Thoracic aorta (tissue), 2 donors: ENCODE measurements at regions not wholly inside any gene's neighbourhood (a gene's known extent, or its start where the extent isn't known, plus 50 kb on each side); places are given as distances from the start of the nearest gene placed in this dataset.

Source experiments
- ATAC-seq: fragments of 150-250 bp; one replicate; pipeline ENCODE4 v1.8.0; 2017; ENCODE audit warnings: low read depth; ENCODE audit not compliant: insufficient number of reproducible peaks, low FRiP score
- DNase-seq: peaks from one replicate; pipeline ENCODE4 v3.0.0-alpha.2; 2020; ENCODE audit warnings: low spot score
- H3K27ac ChIP-seq, 2 donors: fragments of 200-600 bp; sonication (generic); 1 replicate in 1 of 2; 2 replicates in 1 of 2; pipeline ENCODE4 v1.5.1; 2016; ENCODE audit warnings: mild to moderate bottlenecking in 2 of 2, moderate library complexity in 2 of 2
- H3K27me3 ChIP-seq: fragments of 200-600 bp; sonication (generic); replicated peaks from 2 replicates; pipeline ENCODE4 v1.6.0; 2016; ENCODE audit warnings: mild to moderate bottlenecking; ENCODE audit not compliant: insufficient read depth
- H3K36me3 ChIP-seq: fragments of 200-600 bp; sonication (generic); one replicate; pipeline ENCODE4 v1.5.1; 2016
- H3K4me1 ChIP-seq, 2 donors: fragments of 200-600 bp; sonication (generic); 1 replicate in 1 of 2; 2 replicates in 1 of 2; pipeline versions ENCODE4 v1.5.1 to v1.6.0; 2016; ENCODE audit warnings: low read depth in 2 of 2, mild to moderate bottlenecking in 1 of 2; ENCODE audit not compliant: control insufficient read depth in 1 of 2
- H3K4me3 ChIP-seq: fragments of 200-600 bp; sonication (generic); 2 replicates; pipeline ENCODE4 v1.5.1; 2016; ENCODE audit warnings: mild to moderate bottlenecking
- H3K9me3 ChIP-seq: fragments of 200-600 bp; sonication (generic); 2 replicates; pipeline ENCODE4 v1.5.1; 2016
- TF ChIP-seq, protein P1 (sequence below): fragments of 200-600 bp; sonication (generic); IDR thresholded peaks from one replicate; pipeline ENCODE4 v1.5.1; 2019; ENCODE audit warnings: antibody characterized with exemption

DNA sequence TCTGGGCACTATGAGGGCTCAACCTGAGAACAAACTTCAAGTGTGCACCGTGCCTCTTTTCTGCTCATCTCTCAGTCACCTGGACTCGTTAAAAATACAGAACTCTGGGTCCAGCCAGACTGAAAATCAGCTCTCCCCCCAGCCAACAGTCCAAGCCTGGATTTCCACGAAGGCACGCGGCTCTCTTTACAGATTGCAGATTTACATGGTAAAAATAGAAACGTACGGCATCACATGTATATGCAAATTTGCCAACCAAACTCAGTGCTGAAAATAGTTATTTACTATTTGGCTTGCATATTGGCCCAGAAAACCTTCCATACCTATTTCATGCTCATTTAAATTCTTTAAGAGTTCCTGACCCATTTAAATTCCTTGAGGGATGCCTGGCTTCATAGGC, 315.8 kb downstream of the MAF start:
- no peak overlapping the region for H3K4me3 ChIP-seq
- H3K9me3 ChIP-seq, result no peaks in the 10 kb centered on the region
- TF ChIP-seq, protein P1, sequence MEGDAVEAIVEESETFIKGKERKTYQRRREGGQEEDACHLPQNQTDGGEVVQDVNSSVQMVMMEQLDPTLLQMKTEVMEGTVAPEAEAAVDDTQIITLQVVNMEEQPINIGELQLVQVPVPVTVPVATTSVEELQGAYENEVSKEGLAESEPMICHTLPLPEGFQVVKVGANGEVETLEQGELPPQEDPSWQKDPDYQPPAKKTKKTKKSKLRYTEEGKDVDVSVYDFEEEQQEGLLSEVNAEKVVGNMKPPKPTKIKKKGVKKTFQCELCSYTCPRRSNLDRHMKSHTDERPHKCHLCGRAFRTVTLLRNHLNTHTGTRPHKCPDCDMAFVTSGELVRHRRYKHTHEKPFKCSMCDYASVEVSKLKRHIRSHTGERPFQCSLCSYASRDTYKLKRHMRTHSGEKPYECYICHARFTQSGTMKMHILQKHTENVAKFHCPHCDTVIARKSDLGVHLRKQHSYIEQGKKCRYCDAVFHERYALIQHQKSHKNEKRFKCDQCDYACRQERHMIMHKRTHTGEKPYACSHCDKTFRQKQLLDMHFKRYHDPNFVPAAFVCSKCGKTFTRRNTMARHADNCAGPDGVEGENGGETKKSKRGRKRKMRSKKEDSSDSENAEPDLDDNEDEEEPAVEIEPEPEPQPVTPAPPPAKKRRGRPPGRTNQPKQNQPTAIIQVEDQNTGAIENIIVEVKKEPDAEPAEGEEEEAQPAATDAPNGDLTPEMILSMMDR, result no peak
- H3K27ac ChIP-seq, result no peak overlapping the region
- ATAC-seq, result no peak
- H3K27me3 ChIP-seq, result no peaks in the 10 kb centered on the region
- H3K36me3 ChIP-seq, result no peaks in the 10 kb centered on the region
- DNase-seq, result no peak
- peaks cover 0 to 9% of the 10 kb centered on the region in 2 donors for H3K4me1 ChIP-seq

- H3K4me3 ChIP-seq, result no peak overlapping the region
- ATAC-seq (no peak), DNase-seq (no peak)
- no peaks in the 10 kb centered on the region for H3K27me3 ChIP-seq
- no peaks in the 10 kb centered on the region for H3K9me3 ChIP-seq
- TF ChIP-seq, protein P1, result no peak
- no peak overlapping the region for H3K27ac ChIP-seq
- H3K36me3 ChIP-seq, result no peaks in the 10 kb centered on the region
- peaks cover 0 to 9% of the 10 kb centered on the region in 2 donors for H3K4me1 ChIP-seq
Measured at GRCh38 chr16:79283578-79283977, 317.0 kb downstream of the MAF start.

- no peaks in the 10 kb centered on the region for H3K9me3 ChIP-seq
- no peak overlapping the region for H3K4me3 ChIP-seq
- TF ChIP-seq, protein P1, result no peak
- no peak for ATAC-seq
- H3K36me3 ChIP-seq, result no peaks in the 10 kb centered on the region
- DNase-seq, result no peak
- H3K4me1 ChIP-seq, result peaks cover 0 to 9% of the 10 kb centered on the region in 2 donors
- no peaks in the 10 kb centered on the region for H3K27me3 ChIP-seq
- no peak overlapping the region for H3K27ac ChIP-seq
Measured at GRCh38 chr16:79282806-79283205, 317.7 kb downstream of the MAF start.

DNA sequence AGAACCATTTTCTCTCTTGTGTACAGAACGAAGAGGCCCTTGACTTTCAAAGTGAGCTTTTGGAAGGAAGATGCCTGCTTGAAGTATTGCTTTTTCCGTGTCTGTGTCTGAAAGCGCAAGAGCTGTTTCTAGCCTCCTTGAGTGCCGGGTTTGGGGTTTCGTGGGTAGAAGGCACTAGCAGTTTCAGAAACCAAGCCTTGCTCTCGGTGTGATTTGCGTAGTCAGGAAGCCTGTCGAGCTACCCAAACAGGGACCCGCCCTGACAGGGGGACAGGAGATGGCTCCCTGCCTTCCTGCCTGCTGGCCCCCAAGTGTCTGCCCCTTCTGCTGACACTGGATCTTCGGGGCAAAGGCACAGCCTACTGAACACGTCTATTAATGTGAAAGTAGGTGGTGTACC, 322.0 kb downstream of the MAF start:
- no peak for ATAC-seq
- no peak for DNase-seq
- Histone ChIP-seq H3K27ac (no peak overlapping the region), H3K4me3 (no peak overlapping the region), H3K36me3 (no peaks in the 10 kb centered on the region), H3K4me1 (no peaks in the 10 kb centered on the region), H3K9me3 (no peaks in the 10 kb centered on the region), H3K27me3 (no peaks in the 10 kb centered on the region)
- TF ChIP-seq, protein P1, result no peak

GRCh38 chr16:79276501-79276900, 324.0 kb downstream of the MAF start:
- no peaks in the 10 kb centered on the region for H3K4me1 ChIP-seq
- no peaks in the 10 kb centered on the region for H3K27me3 ChIP-seq
- no peak overlapping the region for H3K4me3 ChIP-seq
- no peaks in the 10 kb centered on the region for H3K9me3 ChIP-seq
- DNase-seq, result no peak
- H3K36me3 ChIP-seq, result no peaks in the 10 kb centered on the region
- no peak for ATAC-seq
- TF ChIP-seq, protein P1, result no peak
- H3K27ac ChIP-seq, result no peak overlapping the region
